ENCODE measurements at regions not wholly inside any gene's neighbourhood (a gene's known extent, or its start where the extent isn't known, plus 50 kb on each side); places are given as distances from the start of the nearest gene placed in this dataset.

GRCh38 chr22:22143448-22143847 is 101.1 kb upstream of the VPREB1 start:
- Histone ChIP-seq H3K14ac (ENCODE audit: insufficient read length) (no peak overlapping the region), H3K27me3 (replicated peaks in 1 of 4; ENCODE audit: control insufficient read depth in 3 of 4, extremely low read depth in 1 of 4, insufficient read depth in 3 of 4, low read length in 3 of 4) (peaks cover 21 to 63% (median 41%) of the 10 kb centered on the region in 4 experiments), H3K4me2 (ENCODE audit: insufficient read depth in 1 of 2, low read depth in 2 of 2, low read length in 2 of 2) (no peak overlapping the region), H3K79me2 (ENCODE audit: control insufficient read depth in 1 of 2, insufficient read depth in 2 of 2, low read length in 2 of 2) (no peaks in the 10 kb centered on the region), H2BK20ac (ENCODE audit: low read length) (no peak overlapping the region), H4K20me1 (replicated peaks in 1 of 2; ENCODE audit: control insufficient read depth in 1 of 2, insufficient read depth in 2 of 2, low read length in 2 of 2) (no peaks in the 10 kb centered on the region), H4K5ac (ENCODE audit: insufficient read length, low read depth, low read length) (no peak overlapping the region), H3K9ac (replicated peaks in 1 of 4; ENCODE audit: extremely low read depth in 1 of 4, low read depth in 3 of 4, low read length in 3 of 4) (no peak overlapping the region), H3K79me1 (ENCODE audit: low read depth, low read length) (no peaks in the 10 kb centered on the region), H2BK120ac (replicated peaks; ENCODE audit: low read depth, low read length) (no peak overlapping the region), H2AFZ (ENCODE audit: low read length) (no peak overlapping the region), H3K23me2 (ENCODE audit: low read depth, low read length) (no peaks in the 10 kb centered on the region), H3K36me3 (ENCODE audit: control insufficient read depth in 2 of 4, insufficient read depth in 4 of 4, low read length in 3 of 4) (no peaks in the 10 kb centered on the region), H3K9me3 (ENCODE audit: insufficient read depth in 2 of 2, low read depth in 1 of 2, low read length in 1 of 2) (no peaks in the 10 kb centered on the region), H3K4ac (replicated peaks; ENCODE audit: insufficient read length, low read depth, low read length) (no peak overlapping the region), H2BK15ac (ENCODE audit: low read length) (no peak overlapping the region), H2BK12ac (ENCODE audit: low read depth, low read length) (no peak overlapping the region), H3K23ac (ENCODE audit: insufficient read length) (no peak overlapping the region), H2BK5ac (ENCODE audit: low read depth, low read length) (no peak overlapping the region), H3K18ac (ENCODE audit: extremely low read depth, low read length) (no peak overlapping the region), H3K56ac (replicated peaks; ENCODE audit: insufficient read length, low read depth, low read length) (no peak overlapping the region), H4K91ac (replicated peaks; ENCODE audit: insufficient read length, low read length) (no peak overlapping the region), H3K4me1 (replicated peaks in 1 of 4; ENCODE audit: control insufficient read depth in 3 of 4, insufficient read depth in 4 of 4, low read length in 3 of 4) (peaks cover 1 to 12% (median 3%) of the 10 kb centered on the region in 4 experiments; a peak in 3 of 7 replicates), H3K4me3 (ENCODE audit: extremely low read depth in 1 of 4, insufficient read depth in 2 of 4, low read depth in 3 of 4, low read length in 4 of 4) (no peak overlapping the region), H4K8ac (ENCODE audit: extremely low read depth, insufficient read depth, low read length) (no peak overlapping the region), H3K27ac (ENCODE audit: low read depth, low read length) (no peak overlapping the region), H2AK5ac (ENCODE audit: low read depth, low read length) (no peak overlapping the region)
- ChIA-PET CTCF (ENCODE audit: partially characterized antibody) (interaction anchor here (0.7 to 2.9 kb wide), 8 partner anchors 11 to 37 kb away, joined by 3 to 9 read pairs (median 5); no protein-coding TSS in a partner anchor), POLR2A (ENCODE audit: partially characterized antibody) (no interaction called here)
- DNase-seq (ENCODE audit: low read depth in 1 of 2, low spot score in 2 of 2) (no peak), FAIRE-seq (no peak)
- WGBS, 2 experiments (ENCODE audit: extremely low coverage in 1 of 2, insufficient coverage in 1 of 2, insufficient read length in 1 of 2, insufficient replicate concordance in 2 of 2, low coverage in 1 of 2, low lambda C conversion rate in 2 of 2, missing lambda C conversion rate in 1 of 2): 73 to 100% methylated on average over 1 to 6 of the region's 6 CpGs
- no peak for TF ChIP-seq RAD21 (IDR thresholded peaks at IDR 0.05 in 1 of 2, conservative IDR thresholded peaks at IDR 0.05 in 1 of 2; ENCODE audit: low read depth in 2 of 2, low read length in 2 of 2)
- no peak for TF ChIP-seq SP1 (IDR thresholded peaks at IDR 0.05; ENCODE audit: low read depth, low read length)
- TF ChIP-seq CREB1 (IDR thresholded peaks at IDR 0.05): no peak
- TF ChIP-seq CBX8 (IDR thresholded peaks at IDR 0.05; ENCODE audit: borderline replicate concordance, low read depth, low read length): no peak
- TF ChIP-seq KDM1A (IDR thresholded peaks at IDR 0.05; ENCODE audit: borderline replicate concordance, low read length): no peak
- TF ChIP-seq SIRT6 (IDR thresholded peaks at IDR 0.05; ENCODE audit: low read length): no peak
- TF ChIP-seq TAF1 (IDR thresholded peaks at IDR 0.05; ENCODE audit: low read depth, low read length): no peak
